ENCODE measurements at regions not wholly inside any gene's neighbourhood (a gene's known extent, or its start where the extent isn't known, plus 50 kb on each side); places are given as distances from the start of the nearest gene placed in this dataset.

GRCh38 chr22:48185071-48186055 is 1422.9 kb downstream of the TBC1D22A start:
- no peak for TF ChIP-seq CTCF (IDR thresholded peaks at IDR 0.05)
- no peak for TF ChIP-seq POLR2AphosphoS5 (IDR thresholded peaks at IDR 0.05)
- no peak for TF ChIP-seq POLR2A (IDR thresholded peaks at IDR 0.05)
- TF ChIP-seq EP300 (IDR thresholded peaks at IDR 0.05): no peak
